ENCODE measurements at regions not wholly inside any gene's neighbourhood (a gene's known extent, or its start where the extent isn't known, plus 50 kb on each side); places are given as distances from the start of the nearest gene placed in this dataset.
A peak's percentile ranks its signal among the peaks of the same experiment; 100 is the strongest.

- peaks cover 80 to 98% of the 10 kb centered on the region in 2 donors for H3K4me1 ChIP-seq (ENCODE audit: control insufficient read depth in 2 of 2, insufficient read depth in 2 of 2, low read length in 2 of 2)
Measured at GRCh38 chr4:152102436-152103000, 341.7 kb upstream of the GATB start.

GRCh38 chr4:152101556-152102435 lies 341.0 kb upstream of the GATB start:
- Histone ChIP-seq H3K4me3 (ENCODE audit: low read length in 2 of 2) (peak overlapping the region; percentile 38 to 56), H3K9me3 (ENCODE audit: control insufficient read depth in 2 of 2, insufficient read depth in 1 of 2, low read length in 1 of 2) (peaks cover 0 to 8% of the 10 kb centered on the region in 2 donors), H3K36me3 (ENCODE audit: control insufficient read depth in 2 of 2, insufficient read depth in 2 of 2, low read length in 1 of 2) (peaks cover 4 to 10% of the 10 kb centered on the region in 2 donors), H3K27ac (ENCODE audit: low read depth in 1 of 2, low read length in 1 of 2) (peak overlapping the region; percentile 91 to 97), H3K4me1 (ENCODE audit: control insufficient read depth in 2 of 2, insufficient read depth in 2 of 2, low read length in 2 of 2) (peaks cover 76 to 96% of the 10 kb centered on the region in 2 donors), H3K27me3 (ENCODE audit: control insufficient read depth in 2 of 2, insufficient read depth in 1 of 2, low read length in 1 of 2) (no peaks in the 10 kb centered on the region)
- 91% methylated on average over 8 of the region's 8 CpGs for WGBS
- peak in 1 of 9 donors; percentile 50 for DNase-seq (ENCODE audit: low read depth in 6 of 9, low spot score in 9 of 9)

More at GRCh38 chr4:152102436-152103000, 341.7 kb upstream of the GATB start:
- Histone ChIP-seq H3K4me3 (ENCODE audit: low read length in 2 of 2) (peak overlapping the region; percentile 38 to 56), H3K27me3 (ENCODE audit: control insufficient read depth in 2 of 2, insufficient read depth in 1 of 2, low read length in 1 of 2) (no peaks in the 10 kb centered on the region), H3K27ac (ENCODE audit: low read depth in 1 of 2, low read length in 1 of 2) (peak overlapping the region; percentile 70 to 97), H3K9me3 (ENCODE audit: control insufficient read depth in 2 of 2, insufficient read depth in 1 of 2, low read length in 1 of 2) (peaks cover 0 to 8% of the 10 kb centered on the region in 2 donors), H3K36me3 (ENCODE audit: control insufficient read depth in 2 of 2, insufficient read depth in 2 of 2, low read length in 1 of 2) (peaks cover 4 to 10% of the 10 kb centered on the region in 2 donors)
- 97% methylated on average over 5 of the region's 5 CpGs for WGBS
- DNase-seq (ENCODE audit: low read depth in 6 of 9, low spot score in 9 of 9) = no peak

- H3K4me1 ChIP-seq (ENCODE audit: control insufficient read depth in 2 of 2, insufficient read depth in 2 of 2, low read length in 2 of 2) = peaks cover 79 to 96% of the 10 kb centered on the region in 2 donors
- H3K27ac ChIP-seq (ENCODE audit: low read depth in 1 of 2, low read length in 1 of 2) = peak overlapping the region; percentile 94 to 97
- peak overlapping the region; percentile 38 to 56 for H3K4me3 ChIP-seq (ENCODE audit: low read length in 2 of 2)
- DNase-seq (ENCODE audit: low read depth in 6 of 9, low spot score in 9 of 9) = peak; percentile 64 to 93 (median 81)
- 38% methylated on average over 6 of the region's 6 CpGs for WGBS
- H3K36me3 ChIP-seq (ENCODE audit: control insufficient read depth in 2 of 2, insufficient read depth in 2 of 2, low read length in 1 of 2) = peaks cover 4 to 10% of the 10 kb centered on the region in 2 donors
- H3K27me3 ChIP-seq (ENCODE audit: control insufficient read depth in 2 of 2, insufficient read depth in 1 of 2, low read length in 1 of 2) = no peaks in the 10 kb centered on the region
- peaks cover 0 to 8% of the 10 kb centered on the region in 2 donors for H3K9me3 ChIP-seq (ENCODE audit: control insufficient read depth in 2 of 2, insufficient read depth in 1 of 2, low read length in 1 of 2)
Measured at GRCh38 chr4:152100379-152101201, 339.8 kb upstream of the GATB start.

- Histone ChIP-seq H3K4me1 (ENCODE audit: control insufficient read depth in 2 of 2, insufficient read depth in 2 of 2, low read length in 2 of 2) (peaks cover 84 to 96% of the 10 kb centered on the region in 2 donors), H3K36me3 (ENCODE audit: control insufficient read depth in 2 of 2, insufficient read depth in 2 of 2, low read length in 1 of 2) (peaks cover 4 to 8% of the 10 kb centered on the region in 2 donors), H3K9me3 (ENCODE audit: control insufficient read depth in 2 of 2, insufficient read depth in 1 of 2, low read length in 1 of 2) (peaks cover 0 to 8% of the 10 kb centered on the region in 2 donors), H3K27me3 (ENCODE audit: control insufficient read depth in 2 of 2, insufficient read depth in 1 of 2, low read length in 1 of 2) (no peaks in the 10 kb centered on the region), H3K4me3 (ENCODE audit: low read length in 2 of 2) (no peak overlapping the region), H3K27ac (ENCODE audit: low read depth in 1 of 2, low read length in 1 of 2) (peak overlapping the region; percentile 94 to 97)
- DNase-seq (ENCODE audit: low read depth in 6 of 9, low spot score in 9 of 9) = no peak
- WGBS = 69% methylated on average over 7 of the region's 7 CpGs
Measured at GRCh38 chr4:152099981-152100378, 339.2 kb upstream of the GATB start.

GRCh38 chr4:152099555-152099954 lies 338.7 kb upstream of the GATB start:
- Histone ChIP-seq H3K4me3 (ENCODE audit: low read length in 2 of 2) (no peak overlapping the region), H3K27me3 (ENCODE audit: control insufficient read depth in 2 of 2, insufficient read depth in 1 of 2, low read length in 1 of 2) (no peaks in the 10 kb centered on the region), H3K4me1 (ENCODE audit: control insufficient read depth in 2 of 2, insufficient read depth in 2 of 2, low read length in 2 of 2) (peaks cover 83 to 96% of the 10 kb centered on the region in 2 donors), H3K9me3 (ENCODE audit: control insufficient read depth in 2 of 2, insufficient read depth in 1 of 2, low read length in 1 of 2) (peaks cover 0 to 8% of the 10 kb centered on the region in 2 donors), H3K36me3 (ENCODE audit: control insufficient read depth in 2 of 2, insufficient read depth in 2 of 2, low read length in 1 of 2) (peaks cover 4 to 5% of the 10 kb centered on the region in 2 donors), H3K27ac (ENCODE audit: low read depth in 1 of 2, low read length in 1 of 2) (peak overlapping the region; percentile 94 to 97)
- DNase-seq (ENCODE audit: low read depth in 6 of 9, low spot score in 9 of 9) = peak in 1 of 9 donors; percentile 45
- WGBS = 93% methylated on average over 2 of the region's 2 CpGs

- 69% methylated on average over 6 of the region's 6 CpGs for WGBS
- H3K27ac ChIP-seq (ENCODE audit: low read depth in 1 of 2, low read length in 1 of 2) = peak overlapping the region; percentile 94 to 97
- no peaks in the 10 kb centered on the region for H3K27me3 ChIP-seq (ENCODE audit: control insufficient read depth in 2 of 2, insufficient read depth in 1 of 2, low read length in 1 of 2)
- DNase-seq (ENCODE audit: low read depth in 6 of 9, low spot score in 9 of 9) = no peak
- peaks cover 85 to 96% of the 10 kb centered on the region in 2 donors for H3K4me1 ChIP-seq (ENCODE audit: control insufficient read depth in 2 of 2, insufficient read depth in 2 of 2, low read length in 2 of 2)
- H3K36me3 ChIP-seq (ENCODE audit: control insufficient read depth in 2 of 2, insufficient read depth in 2 of 2, low read length in 1 of 2) = peaks cover under 1 to 2% of the 10 kb centered on the region in 2 donors
- no peak overlapping the region for H3K4me3 ChIP-seq (ENCODE audit: low read length in 2 of 2)
- peaks cover 0 to 8% of the 10 kb centered on the region in 2 donors for H3K9me3 ChIP-seq (ENCODE audit: control insufficient read depth in 2 of 2, insufficient read depth in 1 of 2, low read length in 1 of 2)
Measured at GRCh38 chr4:152099061-152099425, 338.2 kb upstream of the GATB start.

- H3K36me3 ChIP-seq (ENCODE audit: control insufficient read depth in 2 of 2, insufficient read depth in 2 of 2, low read length in 1 of 2) = no peaks in the 10 kb centered on the region
- H3K27me3 ChIP-seq (ENCODE audit: control insufficient read depth in 2 of 2, insufficient read depth in 1 of 2, low read length in 1 of 2) = no peaks in the 10 kb centered on the region
- peak overlapping the region; percentile 94 to 97 for H3K27ac ChIP-seq (ENCODE audit: low read depth in 1 of 2, low read length in 1 of 2)
- H3K4me3 ChIP-seq (ENCODE audit: low read length in 2 of 2) = no peak overlapping the region
- WGBS = 97% methylated on average over 8 of the region's 8 CpGs
- DNase-seq (ENCODE audit: low read depth in 6 of 9, low spot score in 9 of 9) = no peak
- peaks cover 82 to 96% of the 10 kb centered on the region in 2 donors for H3K4me1 ChIP-seq (ENCODE audit: control insufficient read depth in 2 of 2, insufficient read depth in 2 of 2, low read length in 2 of 2)
- H3K9me3 ChIP-seq (ENCODE audit: control insufficient read depth in 2 of 2, insufficient read depth in 1 of 2, low read length in 1 of 2) = peaks cover 0 to 6% of the 10 kb centered on the region in 2 donors
Measured at GRCh38 chr4:152098365-152099060, 337.7 kb upstream of the GATB start.

GRCh38 chr4:152097371-152097770 lies 336.6 kb upstream of the GATB start:
- H3K36me3 ChIP-seq (ENCODE audit: control insufficient read depth in 2 of 2, insufficient read depth in 2 of 2, low read length in 1 of 2) = no peaks in the 10 kb centered on the region
- DNase-seq (ENCODE audit: low read depth in 6 of 9, low spot score in 9 of 9) = no peak
- H3K4me3 ChIP-seq (ENCODE audit: low read length in 2 of 2) = no peak overlapping the region
- H3K27ac ChIP-seq (ENCODE audit: low read depth in 1 of 2, low read length in 1 of 2) = peak overlapping the region in 1 of 2 donors; percentile 55
- peaks cover 77 to 88% of the 10 kb centered on the region in 2 donors for H3K4me1 ChIP-seq (ENCODE audit: control insufficient read depth in 2 of 2, insufficient read depth in 2 of 2, low read length in 2 of 2)
- H3K27me3 ChIP-seq (ENCODE audit: control insufficient read depth in 2 of 2, insufficient read depth in 1 of 2, low read length in 1 of 2) = no peaks in the 10 kb centered on the region
- H3K9me3 ChIP-seq (ENCODE audit: control insufficient read depth in 2 of 2, insufficient read depth in 1 of 2, low read length in 1 of 2) = peaks cover 0 to 5% of the 10 kb centered on the region in 2 donors
- 97% methylated on average over 3 of the region's 3 CpGs for WGBS

Data from thymus (tissue), 11 donors.